ENCODE measurements at regions not wholly inside any gene's neighbourhood (a gene's known extent, or its start where the extent isn't known, plus 50 kb on each side); places are given as distances from the start of the nearest gene placed in this dataset.

GRCh38 chr10:118840776-118841468 lies 86.2 kb upstream of the CACUL1 start:
- DNase-seq (ENCODE audit: low read depth in 1 of 2, low spot score in 1 of 2) = no peak
- in situ Hi-C loops (cut with HindIII; ENCODE audit: low pct_unique_long_range_greater_than_20kb, low sequenced_read_pairs) = no loop called here
- no peak for TF ChIP-seq JUND (IDR thresholded peaks at IDR 0.05; ENCODE audit: low read depth)

DNA sequence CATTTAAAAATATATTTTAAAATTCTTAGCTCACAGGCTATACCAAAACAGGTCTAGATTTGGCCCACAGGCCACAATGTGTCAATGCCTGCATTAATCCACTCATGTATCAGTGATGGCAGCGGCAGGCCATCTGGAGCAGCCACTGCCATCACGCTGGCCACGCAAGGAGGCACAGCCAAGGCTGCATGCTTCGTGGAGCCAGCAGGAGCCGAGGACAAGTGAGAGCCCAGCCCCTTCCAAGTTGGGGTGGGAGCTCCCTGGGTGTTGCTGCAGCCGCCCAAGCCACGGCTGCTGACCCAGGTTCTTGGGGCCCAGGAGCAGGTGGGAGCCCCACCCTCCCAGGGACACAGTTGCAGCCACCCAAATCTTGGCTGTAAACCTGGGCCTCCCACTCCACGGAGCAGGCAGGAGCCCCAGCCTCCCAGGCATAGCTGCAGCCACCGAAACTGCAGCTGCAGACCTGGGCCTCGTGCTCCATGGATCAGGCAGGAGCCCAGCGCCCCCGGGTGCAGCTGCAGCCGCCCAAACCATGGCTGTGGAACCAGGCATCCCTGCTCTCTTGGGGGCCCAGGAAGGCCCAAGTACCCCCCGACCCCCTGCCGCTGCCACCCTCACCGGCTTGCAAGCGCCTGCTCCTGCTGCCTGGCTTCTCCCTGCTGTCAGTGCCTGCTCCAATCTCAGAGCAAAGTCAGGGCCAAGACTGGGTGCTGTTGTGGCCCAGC lies 87.3 kb upstream of the CACUL1 start:
- in situ Hi-C loops (cut with HindIII; ENCODE audit: low pct_unique_long_range_greater_than_20kb, low sequenced_read_pairs) = no loop called here
- DNase-seq (ENCODE audit: low read depth in 1 of 2, low spot score in 1 of 2) = no peak
- no peak for TF ChIP-seq JUND (IDR thresholded peaks at IDR 0.05; ENCODE audit: low read depth)

DNA sequence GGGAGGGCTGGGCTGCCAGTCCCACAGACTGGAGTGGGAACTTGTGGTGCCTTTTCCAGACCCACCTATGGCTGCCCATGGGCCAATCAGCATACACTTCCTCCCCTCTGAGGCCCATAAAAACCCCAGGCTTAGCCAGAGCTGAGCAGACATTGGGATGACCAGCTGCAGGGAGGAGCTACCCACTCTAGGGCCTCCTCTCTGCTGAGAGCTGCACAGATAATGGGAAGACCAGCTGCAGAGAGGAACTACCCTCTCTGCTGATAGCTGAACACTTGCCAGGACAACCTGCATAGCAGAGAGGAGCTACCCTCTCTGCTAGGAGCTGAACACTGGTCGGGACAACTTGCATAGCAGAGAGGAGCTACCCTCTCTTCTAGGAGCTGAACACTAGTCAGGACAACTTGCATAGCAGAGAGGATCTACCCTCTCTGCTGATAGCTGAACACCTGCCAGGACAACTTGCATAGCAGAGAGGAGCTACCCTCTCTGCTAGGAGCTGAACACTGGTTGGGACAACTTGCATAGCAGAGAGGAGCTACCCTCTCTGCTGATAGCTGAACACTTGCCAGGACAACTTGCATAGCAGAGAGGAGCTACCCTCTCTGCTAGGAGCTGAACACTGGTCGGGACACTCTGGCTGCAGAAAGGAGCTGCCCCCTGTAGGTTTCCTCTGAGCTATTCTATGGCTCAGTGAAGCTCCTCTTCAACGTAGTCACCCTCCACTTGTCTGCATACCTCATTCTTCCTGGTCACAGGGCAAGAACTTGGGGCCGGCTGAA lies 88.3 kb upstream of the CACUL1 start:
- no peak for DNase-seq (ENCODE audit: low read depth in 1 of 2, low spot score in 1 of 2)
- in situ Hi-C loops (cut with HindIII; ENCODE audit: low pct_unique_long_range_greater_than_20kb, low sequenced_read_pairs) = no loop called here
- TF ChIP-seq JUND (IDR thresholded peaks at IDR 0.05; ENCODE audit: low read depth) = no peak

GRCh38 chr10:118843647-118844265 lies 89.0 kb upstream of the CACUL1 start:
- DNase-seq (ENCODE audit: low read depth in 1 of 2, low spot score in 1 of 2) = no peak
- in situ Hi-C loops (cut with HindIII; ENCODE audit: low pct_unique_long_range_greater_than_20kb, low sequenced_read_pairs) = no loop called here
- TF ChIP-seq JUND (IDR thresholded peaks at IDR 0.05; ENCODE audit: low read depth) = no peak

GRCh38 chr10:118844731-118845521 lies 90.2 kb upstream of the CACUL1 start:
- TF ChIP-seq JUND (IDR thresholded peaks at IDR 0.05; ENCODE audit: low read depth) = no peak
- in situ Hi-C loops (cut with HindIII; ENCODE audit: low pct_unique_long_range_greater_than_20kb, low sequenced_read_pairs) = no loop called here
- DNase-seq (ENCODE audit: low read depth in 1 of 2, low spot score in 1 of 2) = peak in 1 of 2 experiments; percentile 2

DNA sequence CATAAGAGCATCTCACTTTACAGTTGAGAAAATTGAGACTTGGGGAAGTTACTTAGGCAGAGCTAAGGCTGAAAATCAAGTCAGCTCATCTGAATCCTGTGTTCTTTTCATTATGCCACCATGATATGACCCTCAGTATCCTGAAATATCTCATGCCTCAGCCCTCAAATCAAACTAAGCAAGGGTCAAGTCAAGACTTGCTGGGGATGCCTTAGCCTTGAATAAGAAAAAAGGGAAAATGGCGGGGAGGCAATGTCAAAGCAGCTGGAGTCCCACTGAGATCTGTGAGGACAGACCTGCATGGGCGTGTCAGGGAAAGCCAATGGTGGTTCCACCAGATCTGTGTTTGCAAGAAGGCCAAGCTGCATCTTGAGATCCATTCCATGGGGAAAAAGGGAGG lies 91.0 kb upstream of the CACUL1 start:
- in situ Hi-C loops (cut with HindIII; ENCODE audit: low pct_unique_long_range_greater_than_20kb, low sequenced_read_pairs) = no loop called here
- no peak for DNase-seq (ENCODE audit: low read depth in 1 of 2, low spot score in 1 of 2)

GRCh38 chr10:118850418-118851061 lies 95.8 kb upstream of the CACUL1 start:
- DNase-seq (ENCODE audit: low read depth in 1 of 2, low spot score in 1 of 2) = peak in 1 of 2 experiments; percentile 65
- TF ChIP-seq JUND (IDR thresholded peaks at IDR 0.05; ENCODE audit: low read depth) = no peak

More for the DNA sequence above, 91.0 kb upstream of the CACUL1 start:
- no peak for TF ChIP-seq JUND (IDR thresholded peaks at IDR 0.05; ENCODE audit: low read depth)

DNA sequence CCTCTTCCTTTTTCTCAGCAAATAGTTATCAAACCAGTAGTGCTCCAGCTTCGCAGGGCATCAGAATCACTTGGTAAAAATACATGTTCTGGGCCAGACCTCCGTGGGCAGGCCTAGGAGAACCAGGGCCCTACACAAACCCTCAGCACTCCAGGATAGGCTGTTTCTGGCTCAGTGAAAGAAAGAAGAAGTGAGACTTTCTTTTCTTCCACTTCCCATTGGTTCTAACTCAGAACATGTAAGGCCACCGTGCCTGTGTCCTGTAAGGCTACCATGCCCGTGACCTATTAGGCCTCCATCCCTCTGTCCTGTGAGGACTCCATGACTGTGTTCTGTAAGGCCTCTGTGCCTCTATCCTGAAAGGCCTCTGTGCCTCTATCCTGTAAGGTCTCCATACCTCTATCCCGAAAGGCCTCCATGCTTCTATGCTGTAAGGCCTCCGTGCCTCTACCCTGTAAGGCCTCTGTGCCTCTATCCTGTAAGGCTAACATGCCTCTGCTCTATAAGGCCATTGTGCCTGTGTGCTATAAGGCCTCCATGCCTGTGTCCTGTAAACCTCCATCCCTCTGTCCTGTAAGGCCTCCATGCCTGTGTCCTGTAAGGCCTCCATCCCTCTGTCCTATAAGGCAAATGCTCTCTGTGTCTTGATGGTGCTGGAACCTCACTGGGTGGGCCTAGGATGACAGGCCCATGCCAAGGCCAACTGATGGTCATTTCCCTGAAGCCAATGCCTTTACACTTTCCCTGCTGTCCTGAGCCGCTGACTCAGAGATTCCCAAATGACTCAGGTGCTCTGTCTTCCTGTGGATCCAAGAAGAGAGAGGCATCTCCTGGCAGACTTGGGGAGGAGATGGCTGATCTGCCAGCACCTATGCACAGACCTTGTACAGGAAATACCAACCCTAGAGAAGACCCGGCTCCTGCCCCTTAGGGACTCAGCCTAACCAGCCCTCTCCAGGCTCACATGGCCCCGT lies 96.6 kb upstream of the CACUL1 start:
- in situ Hi-C loops (cut with HindIII; ENCODE audit: low pct_unique_long_range_greater_than_20kb, low sequenced_read_pairs) = no loop called here
- no peak for TF ChIP-seq JUND (IDR thresholded peaks at IDR 0.05; ENCODE audit: low read depth)
- no peak for DNase-seq (ENCODE audit: low read depth in 1 of 2, low spot score in 1 of 2)

More at GRCh38 chr10:118850418-118851061, 95.8 kb upstream of the CACUL1 start:
- in situ Hi-C loops (cut with HindIII; ENCODE audit: low pct_unique_long_range_greater_than_20kb, low sequenced_read_pairs) = no loop called here

- TF ChIP-seq JUND (IDR thresholded peaks at IDR 0.05; ENCODE audit: low read depth) = no peak
- in situ Hi-C loops (cut with HindIII; ENCODE audit: low pct_unique_long_range_greater_than_20kb, low sequenced_read_pairs) = no loop called here
- no peak for DNase-seq (ENCODE audit: low read depth in 1 of 2, low spot score in 1 of 2)
Measured at GRCh38 chr10:118853916-118854315, 99.1 kb upstream of the CACUL1 start.

- no peak for TF ChIP-seq JUND (IDR thresholded peaks at IDR 0.05; ENCODE audit: low read depth)
- DNase-seq (ENCODE audit: low read depth in 1 of 2, low spot score in 1 of 2) = no peak
- in situ Hi-C loops (cut with HindIII; ENCODE audit: low pct_unique_long_range_greater_than_20kb, low sequenced_read_pairs) = no loop called here
Measured at GRCh38 chr10:118856106-118856505, 101.3 kb upstream of the CACUL1 start.
